ENCODE measurements at regions not wholly inside any gene's neighbourhood (a gene's known extent, or its start where the extent isn't known, plus 50 kb on each side); places are given as distances from the start of the nearest gene placed in this dataset.

DNA sequence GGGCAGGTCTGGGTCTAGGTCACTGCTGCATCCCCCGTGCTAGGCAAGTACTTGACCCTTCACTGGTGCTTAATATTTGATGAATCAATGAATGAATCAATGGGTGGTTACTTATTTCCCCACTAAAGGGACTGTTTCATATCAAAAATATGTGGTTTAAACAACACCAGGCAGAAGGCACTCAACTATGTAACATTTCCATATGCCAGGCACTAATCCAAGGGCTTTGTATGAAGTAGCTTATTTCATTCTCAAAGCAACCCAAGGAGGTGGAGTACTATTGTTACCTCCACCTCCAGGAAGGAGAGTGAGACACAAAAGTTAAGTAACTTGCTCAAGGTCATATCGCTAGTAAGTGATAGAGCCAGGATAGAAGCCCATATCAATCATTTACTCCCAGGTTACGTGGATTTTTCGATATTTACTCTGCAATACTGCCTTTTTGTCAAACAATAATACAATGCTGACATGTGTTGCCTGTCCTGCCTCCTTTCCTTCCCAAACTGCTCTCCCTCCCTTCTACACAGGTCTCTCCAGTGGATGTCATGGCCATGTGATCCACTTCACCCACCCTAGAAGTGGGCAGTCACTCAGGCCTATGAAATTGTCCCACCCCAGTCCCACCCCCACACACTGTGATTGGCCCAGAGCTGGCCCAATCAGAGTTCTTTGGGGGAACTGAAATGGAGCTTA, 142.8 kb downstream of the ETS2 start:
- Histone ChIP-seq H3K4me1 (no peaks in the 10 kb centered on the region), H3K27ac (no peak overlapping the region), H3K9me3 (no peaks in the 10 kb centered on the region), H3K27me3 (no peaks in the 10 kb centered on the region), H3K36me3 (no peaks in the 10 kb centered on the region), H3K4me3 (no peak overlapping the region)
- 44 to 83% methylated on average over 4 of the region's 4 CpGs for WGBS, 2 donors
- TF ChIP-seq, protein P1, sequence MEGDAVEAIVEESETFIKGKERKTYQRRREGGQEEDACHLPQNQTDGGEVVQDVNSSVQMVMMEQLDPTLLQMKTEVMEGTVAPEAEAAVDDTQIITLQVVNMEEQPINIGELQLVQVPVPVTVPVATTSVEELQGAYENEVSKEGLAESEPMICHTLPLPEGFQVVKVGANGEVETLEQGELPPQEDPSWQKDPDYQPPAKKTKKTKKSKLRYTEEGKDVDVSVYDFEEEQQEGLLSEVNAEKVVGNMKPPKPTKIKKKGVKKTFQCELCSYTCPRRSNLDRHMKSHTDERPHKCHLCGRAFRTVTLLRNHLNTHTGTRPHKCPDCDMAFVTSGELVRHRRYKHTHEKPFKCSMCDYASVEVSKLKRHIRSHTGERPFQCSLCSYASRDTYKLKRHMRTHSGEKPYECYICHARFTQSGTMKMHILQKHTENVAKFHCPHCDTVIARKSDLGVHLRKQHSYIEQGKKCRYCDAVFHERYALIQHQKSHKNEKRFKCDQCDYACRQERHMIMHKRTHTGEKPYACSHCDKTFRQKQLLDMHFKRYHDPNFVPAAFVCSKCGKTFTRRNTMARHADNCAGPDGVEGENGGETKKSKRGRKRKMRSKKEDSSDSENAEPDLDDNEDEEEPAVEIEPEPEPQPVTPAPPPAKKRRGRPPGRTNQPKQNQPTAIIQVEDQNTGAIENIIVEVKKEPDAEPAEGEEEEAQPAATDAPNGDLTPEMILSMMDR (IDR thresholded peaks at IDR 0.05) = no peak
- TF ChIP-seq POLR2AphosphoS5 (IDR thresholded peaks at IDR 0.05) = no peak
- no peak for TF ChIP-seq POLR2A (IDR thresholded peaks at IDR 0.05)
- TF ChIP-seq EP300 (IDR thresholded peaks at IDR 0.05) = no peak
- no peak for DNase-seq
- intact Hi-C loops (cut with DNase I) = no loop called here

DNA sequence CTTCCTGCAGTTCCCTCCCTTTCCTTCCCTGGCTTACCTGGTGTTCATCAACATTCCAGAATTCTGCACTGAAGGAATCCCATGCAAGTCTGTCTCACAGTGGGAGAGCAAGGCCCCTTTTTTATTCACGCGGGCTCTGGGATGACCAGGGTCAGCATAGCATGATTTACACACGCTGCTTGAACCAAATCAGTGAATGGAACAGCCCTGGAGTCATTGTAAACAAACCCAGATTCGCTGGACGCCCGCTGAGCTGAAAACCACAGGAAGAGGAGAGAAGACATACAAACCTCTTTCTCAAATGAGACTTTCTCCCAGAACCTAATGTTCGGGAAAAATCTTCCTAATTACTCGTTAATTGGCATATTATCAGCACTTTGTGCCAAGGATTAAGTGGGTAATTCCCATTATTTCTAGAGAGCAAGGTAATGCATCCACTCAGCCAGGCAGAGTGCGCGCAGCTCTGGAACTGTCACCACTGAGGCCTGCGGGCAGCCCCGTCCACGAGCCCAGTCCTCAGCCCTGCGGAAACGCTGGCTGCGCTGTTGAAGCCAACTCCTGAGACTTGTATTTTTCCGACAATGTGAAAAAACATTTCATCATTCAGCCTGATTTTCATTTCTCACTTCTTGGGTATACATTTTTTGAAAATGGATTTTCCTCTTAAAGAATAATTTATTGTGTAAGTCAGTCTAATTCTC, 140.0 kb downstream of the ETS2 start:
- TF ChIP-seq POLR2AphosphoS5 (IDR thresholded peaks at IDR 0.05) (no peak), POLR2A (IDR thresholded peaks at IDR 0.05) (no peak), EP300 (IDR thresholded peaks at IDR 0.05) (no peak)
- TF ChIP-seq, protein P1 (IDR thresholded peaks at IDR 0.05) = no peak

DNA sequence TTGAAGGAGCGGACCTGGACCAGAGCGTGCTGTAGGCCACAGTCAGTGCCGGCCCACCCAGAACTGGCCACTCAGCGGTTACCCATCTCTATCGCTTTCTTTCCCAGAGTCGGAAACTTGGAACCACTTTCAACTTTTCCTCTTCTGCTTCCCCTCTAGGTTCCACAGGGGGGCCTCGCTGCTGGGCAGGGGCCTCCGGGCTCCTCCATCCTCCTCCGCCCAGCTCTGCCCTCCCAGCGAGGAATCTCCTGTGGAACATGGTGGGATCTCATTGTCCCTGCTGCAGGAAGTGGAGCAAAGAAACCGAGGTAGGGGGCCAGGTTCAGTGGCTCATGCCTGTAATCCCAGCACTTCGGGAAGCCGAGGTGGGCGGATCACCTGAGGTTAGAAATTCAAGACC, 139.2 kb downstream of the ETS2 start:
- 91 to 94% methylated on average over 14 of the region's 14 CpGs for WGBS, 2 donors
- Histone ChIP-seq H3K27ac (no peak overlapping the region), H3K4me1 (no peaks in the 10 kb centered on the region), H3K27me3 (no peaks in the 10 kb centered on the region), H3K4me3 (no peak overlapping the region), H3K9me3 (no peaks in the 10 kb centered on the region), H3K36me3 (no peaks in the 10 kb centered on the region)
- TF ChIP-seq POLR2AphosphoS5 (IDR thresholded peaks at IDR 0.05) = no peak
- TF ChIP-seq, protein P1 (IDR thresholded peaks at IDR 0.05) = no peak
- no peak for TF ChIP-seq POLR2A (IDR thresholded peaks at IDR 0.05)
- TF ChIP-seq EP300 (IDR thresholded peaks at IDR 0.05) = no peak
- no peak for DNase-seq
- intact Hi-C loops (cut with DNase I) = no loop called here

More for the DNA sequence above, 140.0 kb downstream of the ETS2 start:
- DNase-seq = no peak
- Histone ChIP-seq H3K4me3 (no peak overlapping the region), H3K27me3 (no peaks in the 10 kb centered on the region), H3K27ac (no peak overlapping the region), H3K4me1 (no peaks in the 10 kb centered on the region), H3K36me3 (no peaks in the 10 kb centered on the region), H3K9me3 (no peaks in the 10 kb centered on the region)
- WGBS, 2 donors = 82 to 87% methylated on average over 17 of the region's 17 CpGs
- intact Hi-C loops (cut with DNase I) = no loop called here

DNA sequence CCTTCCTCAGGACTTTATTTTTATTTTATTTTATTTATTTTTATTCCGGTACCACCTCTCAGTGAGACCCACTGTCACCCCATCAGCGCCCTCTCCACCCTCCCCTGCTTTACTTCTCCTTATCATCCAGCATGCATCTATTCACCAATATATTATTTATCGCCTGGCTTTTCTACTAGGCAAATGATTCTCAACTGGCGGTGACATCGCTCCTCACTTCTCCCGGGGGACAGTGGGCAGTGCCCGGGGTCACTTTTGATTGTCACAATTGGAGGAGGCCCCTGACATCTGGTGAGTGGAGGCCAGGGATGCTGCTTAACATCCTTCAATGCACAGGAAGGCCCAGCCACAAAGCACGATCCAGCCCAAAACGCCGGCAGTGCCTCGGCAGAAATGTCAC, 138.7 kb downstream of the ETS2 start:
- Histone ChIP-seq H3K27ac (no peak overlapping the region), H3K4me3 (no peak overlapping the region), H3K36me3 (no peaks in the 10 kb centered on the region), H3K4me1 (no peaks in the 10 kb centered on the region), H3K27me3 (no peaks in the 10 kb centered on the region), H3K9me3 (no peaks in the 10 kb centered on the region)
- DNase-seq = no peak
- intact Hi-C loops (cut with DNase I) = no loop called here
- TF ChIP-seq EP300 (IDR thresholded peaks at IDR 0.05) = no peak
- no peak for TF ChIP-seq POLR2A (IDR thresholded peaks at IDR 0.05)
- TF ChIP-seq POLR2AphosphoS5 (IDR thresholded peaks at IDR 0.05) = no peak
- TF ChIP-seq, protein P1 (IDR thresholded peaks at IDR 0.05) = no peak
- WGBS, 2 donors = 95 to 96% methylated on average over 11 of the region's 11 CpGs

Measured in sigmoid colon (tissue), 6 donors.